Hepatocyte (in vitro differentiated cells): ENCODE measurements at regions not wholly inside any gene's neighbourhood (a gene's known extent, or its start where the extent isn't known, plus 50 kb on each side); places are given as distances from the start of the nearest gene placed in this dataset.
A peak's percentile ranks its signal among the peaks of the same experiment; 100 is the strongest.

Experiments used
- DNase-seq: peaks from one replicate; pipeline ENCODE4 v3.0.0-alpha.2; 2016; ENCODE audit warnings: low spot score
- H2AFZ ChIP-seq: fragments of 200-600 bp; sonication (generic); 2 replicates; pipeline ENCODE4 v1.6.0; 2016; ENCODE audit warnings: antibody characterized with exemption, mild to moderate bottlenecking
- H3K27ac ChIP-seq: fragments of 200-600 bp; sonication (generic); 2 replicates; pipeline ENCODE4 v1.5.1; 2016; ENCODE audit warnings: mild to moderate bottlenecking
- H3K27me3 ChIP-seq: fragments of 200-600 bp; sonication (generic); 2 replicates; pipeline ENCODE4 v1.6.1; 2016
- H3K36me3 ChIP-seq: fragments of 200-600 bp; sonication (generic); replicated peaks from 2 replicates; pipeline ENCODE4 v1.5.1; 2016; ENCODE audit warnings: low read depth; ENCODE audit not compliant: insufficient read depth
- H3K4me1 ChIP-seq: fragments of 200-600 bp; sonication (generic); 2 replicates; pipeline ENCODE4 v1.5.1; 2016; ENCODE audit warnings: mild to moderate bottlenecking, moderate library complexity; ENCODE audit not compliant: insufficient read depth
- H3K4me2 ChIP-seq: fragments of 200-600 bp; sonication (generic); 2 replicates; pipeline ENCODE4 v1.6.0; 2016
- H3K4me3 ChIP-seq: fragments of 200-600 bp; sonication (generic); 2 replicates; pipeline ENCODE4 v1.5.1; 2016; ENCODE audit warnings: mild to moderate bottlenecking
- H3K79me2 ChIP-seq: fragments of 200-600 bp; sonication (generic); 2 replicates; pipeline ENCODE4 v1.6.0; 2017; ENCODE audit warnings: mild to moderate bottlenecking
- H3K9me2 ChIP-seq: fragments of 200-600 bp; sonication (generic); replicated peaks from 2 replicates; pipeline ENCODE4 v1.6.0; 2017; ENCODE audit warnings: mild to moderate bottlenecking; ENCODE audit not compliant: insufficient read depth
- H3K9me3 ChIP-seq: fragments of 200-600 bp; sonication (generic); 2 replicates; pipeline ENCODE4 v1.5.1; 2016; ENCODE audit warnings: low read depth, mild to moderate bottlenecking
- H4K20me1 ChIP-seq: fragments of 200-600 bp; sonication (generic); 2 replicates; pipeline ENCODE4 v1.6.0; 2016; ENCODE audit warnings: mild to moderate bottlenecking; ENCODE audit not compliant: insufficient read depth, poor library complexity, severe bottlenecking
- EZH2 ChIP-seq: fragments of 200-600 bp; sonication (generic); IDR thresholded peaks from 2 replicates; pipeline ENCODE4 v1.6.1; 2016; ENCODE audit warnings: antibody characterized with exemption, mild to moderate bottlenecking, borderline replicate concordance
- EZH2phosphoT487 ChIP-seq: fragments of 200-600 bp; sonication (generic); IDR thresholded peaks from one replicate; pipeline ENCODE4 v1.6.1; 2018; ENCODE audit warnings: antibody characterized with exemption, mild to moderate bottlenecking, low read depth, moderate library complexity; ENCODE audit not compliant: unreplicated experiment, severe bottlenecking
- WGBS: methylation state at CpG from one replicate; pipeline ENCODE4 v1.1.6; 2016; ENCODE audit warnings: low lambda C conversion rate; ENCODE audit errors: missing lambda C conversion rate; 5-methylcytosine and 5-hydroxymethylcytosine counted together
- TF ChIP-seq, protein P1 (sequence below): fragments of 200-600 bp; sonication (generic); IDR thresholded peaks from 2 replicates; pipeline ENCODE4 v1.5.1; 2016; ENCODE audit warnings: antibody characterized with exemption, mild to moderate bottlenecking; ENCODE audit not compliant: poor library complexity

DNA sequence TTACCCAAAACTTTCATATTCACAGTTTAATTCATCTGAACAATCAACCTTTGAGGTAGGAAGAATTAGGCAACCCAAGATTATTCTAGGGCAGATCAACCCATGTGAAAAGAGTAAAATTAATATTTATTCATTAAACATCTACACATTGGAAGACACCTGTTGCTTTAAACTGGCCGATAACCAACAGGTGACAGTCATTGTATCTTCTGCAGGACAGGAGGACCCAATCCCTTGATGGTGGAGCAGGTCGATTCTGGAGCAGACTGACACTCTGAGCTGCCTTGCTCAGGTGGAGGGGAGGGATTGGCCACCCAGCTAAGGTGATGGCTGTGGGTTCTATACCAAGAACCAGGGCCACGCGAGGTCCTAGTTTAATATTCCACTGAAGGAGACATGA, 230.3 kb downstream of the OSR1 start:
- Histone ChIP-seq H2AFZ (no peak overlapping the region), H3K4me2 (no peak overlapping the region), H3K9me2 (no peaks in the 10 kb centered on the region), H4K20me1 (no peaks in the 10 kb centered on the region), H3K9me3 (no peaks in the 10 kb centered on the region), H3K36me3 (no peaks in the 10 kb centered on the region), H3K27me3 (no peaks in the 10 kb centered on the region), H3K4me1 (peaks cover 18% of the 10 kb centered on the region), H3K4me3 (no peak overlapping the region), H3K27ac (no peak overlapping the region), H3K79me2 (no peaks in the 10 kb centered on the region)
- no peak for DNase-seq
- 87% methylated on average over 4 of the region's 4 CpGs for WGBS
- TF ChIP-seq EZH2, result no peak
- TF ChIP-seq EZH2phosphoT487, result no peak
- TF ChIP-seq, protein P1, sequence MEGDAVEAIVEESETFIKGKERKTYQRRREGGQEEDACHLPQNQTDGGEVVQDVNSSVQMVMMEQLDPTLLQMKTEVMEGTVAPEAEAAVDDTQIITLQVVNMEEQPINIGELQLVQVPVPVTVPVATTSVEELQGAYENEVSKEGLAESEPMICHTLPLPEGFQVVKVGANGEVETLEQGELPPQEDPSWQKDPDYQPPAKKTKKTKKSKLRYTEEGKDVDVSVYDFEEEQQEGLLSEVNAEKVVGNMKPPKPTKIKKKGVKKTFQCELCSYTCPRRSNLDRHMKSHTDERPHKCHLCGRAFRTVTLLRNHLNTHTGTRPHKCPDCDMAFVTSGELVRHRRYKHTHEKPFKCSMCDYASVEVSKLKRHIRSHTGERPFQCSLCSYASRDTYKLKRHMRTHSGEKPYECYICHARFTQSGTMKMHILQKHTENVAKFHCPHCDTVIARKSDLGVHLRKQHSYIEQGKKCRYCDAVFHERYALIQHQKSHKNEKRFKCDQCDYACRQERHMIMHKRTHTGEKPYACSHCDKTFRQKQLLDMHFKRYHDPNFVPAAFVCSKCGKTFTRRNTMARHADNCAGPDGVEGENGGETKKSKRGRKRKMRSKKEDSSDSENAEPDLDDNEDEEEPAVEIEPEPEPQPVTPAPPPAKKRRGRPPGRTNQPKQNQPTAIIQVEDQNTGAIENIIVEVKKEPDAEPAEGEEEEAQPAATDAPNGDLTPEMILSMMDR, result no peak

DNA sequence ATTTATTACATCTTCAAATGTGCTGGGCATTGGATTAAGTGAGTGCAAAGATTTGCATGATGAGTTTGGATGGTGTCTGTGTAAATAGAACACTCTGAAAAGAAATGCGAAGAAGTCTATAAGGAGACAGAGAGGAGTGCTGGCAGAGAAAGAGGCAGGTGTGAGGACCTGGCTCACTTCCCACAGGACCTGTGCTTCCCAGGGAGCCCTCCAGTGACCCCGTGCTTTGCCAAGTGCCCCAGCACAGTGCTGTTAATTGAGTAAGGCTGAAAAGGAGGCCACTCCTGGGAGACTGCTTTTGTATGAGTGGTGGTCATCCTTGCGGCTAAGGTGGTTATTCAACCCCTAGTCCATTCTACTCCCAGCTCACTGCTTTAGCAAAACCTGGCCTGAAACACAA, 230.8 kb downstream of the OSR1 start:
- Histone ChIP-seq H3K9me2 (no peaks in the 10 kb centered on the region), H3K4me3 (no peak overlapping the region), H3K4me2 (no peak overlapping the region), H3K27me3 (no peaks in the 10 kb centered on the region), H2AFZ (no peak overlapping the region), H3K9me3 (no peaks in the 10 kb centered on the region), H3K79me2 (no peaks in the 10 kb centered on the region), H3K36me3 (no peaks in the 10 kb centered on the region), H3K4me1 (peaks cover 18% of the 10 kb centered on the region), H4K20me1 (no peaks in the 10 kb centered on the region), H3K27ac (no peak overlapping the region)
- WGBS, result 94% methylated on average over 3 of the region's 3 CpGs
- TF ChIP-seq EZH2 (no peak), EZH2phosphoT487 (no peak)
- TF ChIP-seq, protein P1, result no peak
- DNase-seq, result no peak

DNA sequence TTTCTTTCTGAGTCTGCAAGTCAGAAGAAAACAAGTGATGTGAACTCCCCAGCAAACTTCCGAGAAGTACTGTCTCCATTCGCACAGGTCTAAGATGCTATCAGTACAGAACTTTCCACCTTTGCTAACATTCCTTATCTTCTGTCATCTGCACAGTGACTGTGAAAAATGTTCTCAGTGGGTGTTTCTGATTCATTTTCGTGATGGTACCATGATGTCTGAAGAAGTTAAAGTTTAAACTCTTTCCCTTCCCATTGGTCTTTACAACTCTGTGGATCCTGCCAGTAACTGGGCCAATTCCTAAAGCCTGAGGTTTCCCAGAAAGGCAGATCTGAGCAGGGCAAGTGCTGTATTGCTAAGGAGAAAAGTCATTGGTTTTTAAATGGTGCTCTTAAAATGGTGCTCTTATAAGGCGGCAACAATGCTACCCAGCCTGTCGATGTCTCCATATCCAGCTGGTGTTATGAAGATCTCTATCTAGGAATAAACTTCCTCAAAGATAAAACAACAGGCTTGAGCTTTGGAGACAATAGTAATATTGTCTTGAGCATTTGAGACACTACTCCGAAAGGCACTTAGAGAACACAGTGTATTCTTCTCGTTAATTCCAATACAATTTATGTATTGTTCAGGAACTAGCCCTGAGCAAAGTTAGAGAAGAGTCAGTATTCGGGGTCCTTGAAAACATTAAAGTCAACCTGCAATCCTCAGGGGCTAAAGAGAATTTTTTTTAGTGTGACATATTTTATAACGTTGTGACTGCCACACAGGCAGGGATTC, 232.3 kb downstream of the OSR1 start:
- Histone ChIP-seq H3K27me3 (no peaks in the 10 kb centered on the region), H3K9me3 (no peaks in the 10 kb centered on the region), H3K9me2 (no peaks in the 10 kb centered on the region), H3K4me3 (no peak overlapping the region), H3K36me3 (no peaks in the 10 kb centered on the region), H3K79me2 (no peaks in the 10 kb centered on the region), H2AFZ (no peak overlapping the region), H3K4me2 (no peak overlapping the region), H3K4me1 (peaks cover 13% of the 10 kb centered on the region), H3K27ac (peak overlapping the region; percentile 24), H4K20me1 (no peaks in the 10 kb centered on the region)
- 61% methylated on average over 9 of the region's 9 CpGs for WGBS
- TF ChIP-seq, protein P1, result no peak
- TF ChIP-seq EZH2, result no peak
- TF ChIP-seq EZH2phosphoT487, result no peak
- no peak for DNase-seq
